Calu3 (cell line): ENCODE measurements at regions not wholly inside any gene's neighbourhood (a gene's known extent, or its start where the extent isn't known, plus 50 kb on each side); places are given as distances from the start of the nearest gene placed in this dataset.

Experiments used
- BruUV-seq: library from RNA; stranded (reverse); fragments of 400-500 nt; replicated peaks from 2 replicates; lab custom pipeline; 2021; lab: Mats Ljungman, UMichigan
- CTCF ChIA-PET: fragments of 300-600 bp; sonication (Branson Sonifier 250); formaldehyde crosslinking; loops from one replicate; lab custom pipeline; 2022; ENCODE audit warnings: antibody characterized with exemption; lab: Charles Lee
- DNase-seq: peaks from one replicate; pipeline ENCODE4 v3.0.0; 2022
- H3K27ac Mint-ChIP-seq: one replicate; pipeline ENCODE4 v1.8.0; 2022; ENCODE audit warnings: mixed read lengths; ENCODE audit not compliant: unreplicated experiment
- H3K27me3 Mint-ChIP-seq: one replicate; pipeline ENCODE4 v1.8.0; 2022; ENCODE audit warnings: mixed read lengths; ENCODE audit not compliant: unreplicated experiment
- H3K36me3 Mint-ChIP-seq: one replicate; pipeline ENCODE4 v1.8.0; 2022; ENCODE audit warnings: mild to moderate bottlenecking, moderate library complexity, mixed read lengths; ENCODE audit not compliant: insufficient read depth, unreplicated experiment
- H3K4me1 Mint-ChIP-seq: one replicate; pipeline ENCODE4 v1.8.0; 2022; ENCODE audit warnings: mild to moderate bottlenecking, low read depth, mixed read lengths; ENCODE audit not compliant: unreplicated experiment
- H3K4me3 Mint-ChIP-seq: one replicate; pipeline ENCODE4 v1.8.0; 2022; ENCODE audit warnings: mild to moderate bottlenecking, low read depth, moderate library complexity, mixed read lengths; ENCODE audit not compliant: unreplicated experiment
- H3K9me3 Mint-ChIP-seq: one replicate; pipeline ENCODE4 v1.8.0; 2022; ENCODE audit warnings: low read depth, mixed read lengths; ENCODE audit not compliant: unreplicated experiment
- CTCF ChIP-seq: fragments of 200-600 bp; IDR thresholded peaks from one replicate; pipeline ENCODE4 v1.8.0; 2022; ENCODE audit warnings: antibody characterized with exemption; ENCODE audit not compliant: unreplicated experiment
- intact Hi-C: fragments of 100-400 bp; cut with micrococcal nuclease; formaldehyde crosslinking; loops from one replicate; pipeline ENCODE4 v1.10.0; 2022; ENCODE audit not compliant: unreplicated experiment

- Mint-ChIP-seq H3K9me3 (no peaks in the 10 kb centered on the region), H3K27ac (no peak overlapping the region), H3K27me3 (no peaks in the 10 kb centered on the region), H3K4me3 (no peak overlapping the region), H3K36me3 (no peaks in the 10 kb centered on the region), H3K4me1 (no peaks in the 10 kb centered on the region)
- no TSS peak for BruUV-seq
- no peak for DNase-seq
- intact Hi-C loops, result loop anchor here (10.0 kb wide), 1 partner anchor 303 kb away; no protein-coding TSS in a partner anchor
- CTCF ChIA-PET, result no interaction called here
- no peak for TF ChIP-seq CTCF
Measured at GRCh38 chr4:22097596-22097995, 149.0 kb upstream of the KCNIP4 start.

DNA sequence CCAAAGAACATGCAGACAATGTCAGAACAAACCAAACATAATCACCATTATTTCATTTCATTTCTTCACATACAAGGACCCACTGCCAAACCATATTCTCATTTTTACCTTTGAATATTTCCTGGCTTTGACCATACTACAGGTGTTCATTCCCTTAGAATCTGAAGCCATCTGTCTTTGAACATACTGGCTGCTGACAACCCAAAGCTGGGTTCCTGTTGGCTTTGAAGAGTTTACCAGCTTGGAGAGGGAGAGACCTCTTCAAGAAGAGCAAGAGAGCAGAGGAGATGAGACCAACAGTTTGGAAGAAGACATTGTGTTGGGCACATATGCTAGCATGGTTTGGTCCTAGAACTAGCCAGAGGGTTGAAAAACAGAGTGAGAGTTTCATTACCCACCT lies 145.6 kb upstream of the KCNIP4 start:
- no TSS peak for BruUV-seq

GRCh38 chr4:22093126-22093525 lies 144.6 kb upstream of the KCNIP4 start:
- no peak for TF ChIP-seq CTCF
- Mint-ChIP-seq H3K27ac (no peak overlapping the region), H3K4me1 (no peaks in the 10 kb centered on the region), H3K36me3 (no peaks in the 10 kb centered on the region), H3K9me3 (no peaks in the 10 kb centered on the region), H3K4me3 (no peak overlapping the region), H3K27me3 (no peaks in the 10 kb centered on the region)
- CTCF ChIA-PET, result interaction anchor here (0.5 kb wide), 1 partner anchor 216 kb away, joined by 3 read pairs; no protein-coding TSS in a partner anchor
- DNase-seq, result no peak
- intact Hi-C loops, result loop anchor here (10.0 kb wide), 1 partner anchor 298 kb away; no protein-coding TSS in a partner anchor
- BruUV-seq, result no TSS peak

More for the DNA sequence above, 145.6 kb upstream of the KCNIP4 start:
- Mint-ChIP-seq H3K36me3 (no peaks in the 10 kb centered on the region), H3K9me3 (no peaks in the 10 kb centered on the region), H3K27ac (no peak overlapping the region), H3K27me3 (no peaks in the 10 kb centered on the region), H3K4me3 (no peak overlapping the region), H3K4me1 (no peaks in the 10 kb centered on the region)
- DNase-seq, result no peak
- intact Hi-C loops, result loop anchor here (10.0 kb wide), 1 partner anchor 299 kb away; no protein-coding TSS in a partner anchor
- CTCF ChIA-PET, result no interaction called here
- no peak for TF ChIP-seq CTCF

DNA sequence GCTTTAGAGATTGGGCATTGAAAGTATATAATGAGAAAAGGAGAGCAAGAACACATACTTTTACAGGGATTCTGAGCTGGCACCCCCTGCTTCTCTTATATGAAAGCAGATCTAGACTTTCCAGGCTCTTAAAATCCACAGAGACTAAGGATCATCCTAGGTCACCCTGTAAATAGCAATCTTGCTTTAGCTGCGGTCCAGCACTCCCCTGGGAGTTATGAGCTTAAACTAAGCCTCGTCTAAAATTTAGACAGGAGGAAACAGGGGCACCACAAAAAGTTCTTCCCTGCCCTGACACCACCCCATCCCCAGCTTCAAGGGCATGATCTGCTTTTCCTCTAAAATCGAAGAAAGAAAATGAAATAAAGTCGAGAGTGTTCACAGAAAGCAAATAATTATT lies 143.3 kb upstream of the KCNIP4 start:
- no peak for DNase-seq
- Mint-ChIP-seq H3K4me3 (no peak overlapping the region), H3K4me1 (no peaks in the 10 kb centered on the region), H3K27ac (no peak overlapping the region), H3K36me3 (no peaks in the 10 kb centered on the region), H3K27me3 (no peaks in the 10 kb centered on the region), H3K9me3 (no peaks in the 10 kb centered on the region)
- TF ChIP-seq CTCF, result no peak
- intact Hi-C loops, result loop anchor here (10.0 kb wide), 1 partner anchor 297 kb away; no protein-coding TSS in a partner anchor
- CTCF ChIA-PET, result interaction anchor here (0.6 kb wide), 1 partner anchor 408 kb away, joined by 4 read pairs; no protein-coding TSS in a partner anchor
- no TSS peak for BruUV-seq
